Heart left ventricle (tissue), 13 donors: ENCODE measurements at regions not wholly inside any gene's neighbourhood (a gene's known extent, or its start where the extent isn't known, plus 50 kb on each side); places are given as distances from the start of the nearest gene placed in this dataset.

ENCODE experiments used
- CTCF ChIP-seq, 12 donors: fragments of 200-600 bp; sonication (generic) in 4 of 12; IDR thresholded peaks; one replicate each; pipeline versions ENCODE4 v1.5.0 to v1.8.0; 2018 to 2022; ENCODE audit warnings: antibody characterized with exemption in 12 of 12, mild to moderate bottlenecking in 5 of 12
- POLR2A ChIP-seq, 2 donors: fragments of 450-650 bp; IDR thresholded peaks; one replicate each; pipeline ENCODE4 v1.6.1; 2017; ENCODE audit warnings: antibody characterized with exemption in 2 of 2, mild to moderate bottlenecking in 2 of 2, moderate library complexity in 2 of 2
- donor health status: ischemic (EF 13 %, LVEDD 7.1; RV severe dilation, severe dysfunction).
- donor health status: DM: no; HTN: yes; CAD: no.
- donor health status: DM: no; HTN: no; CAD: no.
- donor health status: ischemic (EF 25% LVEDD 6.9; RV normal size, moderate dysfunction).
- donor health status: ischemic (EF 25% LVEDD 5.7; RV mildly dilated, moderate dysfunction).
- donor health status: ischemic (EF 35%, LVEDD 5.7; RV mildly dilated, moderate dysfunction).
- donor health status: nonischemic (EF 11% LVEDD 7.7; RV severe dilation, severe dysfunction).
- donor health status: DM: yes; HTN: yes; CAD: no.
- donor health status: PGD.
- donor health status: ischemic (EF 29% LVEDD 5.4; RV normal size, mild dysfunction).
- donor health status: nonischemic (EF 23%, LVEDD 6.1; RV moderate dilation, normal function).

- no peak for TF ChIP-seq POLR2A (IDR thresholded peaks at IDR 0.05)
- no peak for TF ChIP-seq CTCF (IDR thresholded peaks at IDR 0.05)
Measured at GRCh38 chr4:104975617-104976016, 171.1 kb upstream of the TET2 start.
